Thymus (tissue), 11 donors: ENCODE measurements at regions not wholly inside any gene's neighbourhood (a gene's known extent, or its start where the extent isn't known, plus 50 kb on each side); places are given as distances from the start of the nearest gene placed in this dataset.

Experiments
- DNase-seq, 9 donors: peaks; one replicate each; pipeline ENCODE4 v3.0.0-alpha.2; 2013; ENCODE audit warnings: low spot score in 9 of 9, low read depth in 6 of 9, missing footprints in 1 of 9
- H3K27ac ChIP-seq, 2 donors: one replicate each; pipeline ENCODE4 v1.5.1; 2013; ENCODE audit warnings: control low read depth in 1 of 2, low read depth in 1 of 2, low read length in 1 of 2, mild to moderate bottlenecking in 1 of 2, moderate library complexity in 1 of 2
- H3K27me3 ChIP-seq, 2 donors: one replicate each; pipeline ENCODE4 v1.5.1; 2013; ENCODE audit warnings: low read length in 1 of 2; ENCODE audit not compliant: control insufficient read depth in 2 of 2, insufficient read depth in 1 of 2
- H3K36me3 ChIP-seq, 2 donors: one replicate each; pipeline ENCODE4 v1.5.1; 2013; ENCODE audit warnings: low read length in 1 of 2, mild to moderate bottlenecking in 1 of 2, moderate library complexity in 1 of 2; ENCODE audit not compliant: control insufficient read depth in 2 of 2, insufficient read depth in 2 of 2
- H3K4me1 ChIP-seq, 2 donors: one replicate each; pipeline ENCODE4 v1.5.1; 2013; ENCODE audit warnings: low read length in 2 of 2; ENCODE audit not compliant: control insufficient read depth in 2 of 2, insufficient read depth in 2 of 2
- H3K4me3 ChIP-seq, 2 donors: one replicate each; pipeline ENCODE4 v1.5.1; 2013; ENCODE audit warnings: low read length in 2 of 2, control low read depth in 1 of 2, mild to moderate bottlenecking in 1 of 2
- H3K9me3 ChIP-seq, 2 donors: one replicate each; pipeline ENCODE4 v1.5.1; 2013; ENCODE audit warnings: low read length in 1 of 2, mild to moderate bottlenecking in 1 of 2; ENCODE audit not compliant: control insufficient read depth in 2 of 2, insufficient read depth in 1 of 2
- WGBS: extraction: QIAGEN DNeasy Blood & Tissue Kit; methylation state at CpG from one replicate; pipeline ENCODE4 v1.1.7; 2013; 5-methylcytosine and 5-hydroxymethylcytosine counted together
- donor health status: healthy.

DNA sequence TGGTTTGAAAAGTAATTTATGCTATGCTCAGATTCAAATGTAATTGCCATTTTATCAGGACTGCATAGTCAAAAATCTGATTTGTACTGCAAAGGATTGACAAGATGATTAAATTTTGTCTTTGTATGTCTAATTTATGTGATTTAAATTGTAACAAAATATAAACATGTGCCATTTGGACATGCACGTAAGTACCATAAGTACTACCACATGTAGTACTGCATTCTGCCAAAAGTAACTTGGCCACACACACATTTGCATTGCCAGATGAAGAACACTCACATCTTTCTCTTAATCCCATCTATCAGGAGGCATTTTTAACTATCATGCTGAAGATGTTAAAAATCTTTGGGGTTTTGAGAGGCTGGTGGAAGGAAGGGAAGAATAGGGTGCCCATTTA lies 133.3 kb downstream of the KLF12 start:
- Histone ChIP-seq H3K9me3 (no peaks in the 10 kb centered on the region), H3K27ac (no peak overlapping the region), H3K36me3 (no peaks in the 10 kb centered on the region), H3K4me3 (no peak overlapping the region), H3K27me3 (no peaks in the 10 kb centered on the region), H3K4me1 (peaks cover 2% of the 10 kb centered on the region in 2 donors)
- DNase-seq = no peak
- 96% methylated on average over 1 of the region's 1 CpG for WGBS

DNA sequence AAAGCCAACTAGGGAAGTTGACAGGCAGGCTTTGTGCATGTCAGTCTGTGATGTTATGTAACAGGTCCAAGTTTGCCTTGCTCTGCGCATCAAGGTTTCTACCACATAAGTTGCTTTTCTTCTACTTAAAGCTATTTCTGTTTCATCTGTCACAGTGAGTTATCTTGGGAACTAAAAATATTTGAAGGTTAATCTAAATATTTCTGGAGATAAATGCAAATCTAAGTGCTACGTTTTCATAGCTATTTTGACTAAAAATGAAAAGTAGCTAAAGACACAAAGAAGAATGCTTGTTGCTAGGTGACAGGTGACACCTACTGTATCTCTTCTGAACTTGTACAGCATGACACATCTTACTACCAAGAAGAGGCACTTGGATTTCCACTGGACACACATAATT lies 135.6 kb downstream of the KLF12 start:
- Histone ChIP-seq H3K4me3 (no peak overlapping the region), H3K36me3 (peaks cover 0 to 3% of the 10 kb centered on the region in 2 donors), H3K9me3 (no peaks in the 10 kb centered on the region), H3K4me1 (no peaks in the 10 kb centered on the region), H3K27me3 (no peaks in the 10 kb centered on the region), H3K27ac (no peak overlapping the region)
- 85% methylated on average over 2 of the region's 2 CpGs for WGBS
- peak in 1 of 9 donors; percentile 20 for DNase-seq

DNA sequence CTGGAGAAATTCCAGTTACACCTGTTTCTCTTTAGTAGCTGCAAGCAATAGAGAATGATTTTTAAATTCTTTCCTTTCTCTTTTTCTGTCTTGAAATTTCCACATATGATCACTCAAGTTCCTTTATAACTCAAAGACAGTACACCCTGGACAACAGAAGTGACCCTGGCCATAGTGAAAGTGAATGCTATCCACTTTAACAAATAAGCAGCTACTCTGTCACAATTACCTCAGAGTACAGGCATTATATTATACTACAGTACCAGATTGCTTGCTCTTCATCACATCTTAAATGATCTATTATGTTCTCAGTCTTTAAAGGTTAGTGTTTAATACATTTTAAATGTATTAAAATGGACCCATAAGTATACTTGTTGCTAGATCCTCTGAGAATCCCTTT lies 136.2 kb downstream of the KLF12 start:
- no peak for DNase-seq
- H3K36me3 ChIP-seq = peaks cover 0 to 3% of the 10 kb centered on the region in 2 donors
- H3K9me3 ChIP-seq = no peaks in the 10 kb centered on the region
- H3K4me1 ChIP-seq = peaks cover 0 to 1% of the 10 kb centered on the region in 2 donors
- no peaks in the 10 kb centered on the region for H3K27me3 ChIP-seq
- H3K27ac ChIP-seq = no peak overlapping the region
- no peak overlapping the region for H3K4me3 ChIP-seq

DNA sequence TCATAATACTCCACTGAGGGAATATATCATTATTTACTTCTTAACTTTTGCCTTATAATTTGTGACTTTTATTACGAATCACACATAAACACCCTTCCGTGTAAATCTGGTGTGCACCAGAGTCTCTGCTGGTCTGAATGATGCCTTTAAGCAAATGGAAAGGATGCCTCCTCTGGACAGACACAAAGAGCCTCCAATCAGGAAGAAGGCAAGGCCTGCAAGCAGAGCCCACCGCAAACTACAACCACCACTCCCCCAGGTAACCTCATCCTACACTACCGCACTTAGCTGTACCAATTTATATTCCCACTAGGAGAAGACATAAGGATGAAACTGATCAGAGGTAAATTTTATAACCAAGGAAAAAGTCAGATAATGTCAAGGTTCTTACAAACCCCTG lies 137.6 kb downstream of the KLF12 start:
- Histone ChIP-seq H3K9me3 (no peaks in the 10 kb centered on the region), H3K4me3 (no peak overlapping the region), H3K27ac (no peak overlapping the region), H3K4me1 (peaks cover 12% of the 10 kb centered on the region in 2 donors), H3K36me3 (peaks cover 0 to 3% of the 10 kb centered on the region in 2 donors), H3K27me3 (no peaks in the 10 kb centered on the region)
- no peak for DNase-seq
- WGBS = over 99% methylated on average over 4 of the region's 4 CpGs

DNA sequence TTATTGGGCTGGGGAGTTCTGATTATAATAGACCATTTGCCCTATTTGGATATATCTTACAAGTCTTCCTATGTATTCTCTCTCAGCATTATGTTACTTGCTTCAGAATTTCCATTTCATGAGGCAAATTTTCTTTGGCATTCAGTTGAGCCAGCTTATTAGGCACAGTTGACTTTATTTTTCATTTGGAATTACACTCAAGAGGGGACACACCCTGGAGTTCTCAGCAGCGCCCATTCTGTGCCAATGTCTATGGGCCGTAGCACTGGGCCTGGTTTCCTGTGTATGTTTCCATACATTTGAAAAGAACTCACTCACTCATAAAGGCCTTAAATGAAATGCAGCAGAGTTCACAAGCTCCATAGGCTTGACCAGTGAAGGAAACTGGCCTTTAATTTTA lies 138.5 kb downstream of the KLF12 start:
- Histone ChIP-seq H3K27ac (no peak overlapping the region), H3K4me1 (peaks cover 14 to 17% of the 10 kb centered on the region in 2 donors), H3K9me3 (no peaks in the 10 kb centered on the region), H3K36me3 (peaks cover 0 to 3% of the 10 kb centered on the region in 2 donors), H3K4me3 (no peak overlapping the region), H3K27me3 (no peaks in the 10 kb centered on the region)
- DNase-seq = no peak
- 95% methylated on average over 2 of the region's 2 CpGs for WGBS

- DNase-seq = no peak
- no peaks in the 10 kb centered on the region for H3K9me3 ChIP-seq
These were observed 140.5 kb downstream of the KLF12 start for GRCh38 chr13:73993661-73994060.

DNA sequence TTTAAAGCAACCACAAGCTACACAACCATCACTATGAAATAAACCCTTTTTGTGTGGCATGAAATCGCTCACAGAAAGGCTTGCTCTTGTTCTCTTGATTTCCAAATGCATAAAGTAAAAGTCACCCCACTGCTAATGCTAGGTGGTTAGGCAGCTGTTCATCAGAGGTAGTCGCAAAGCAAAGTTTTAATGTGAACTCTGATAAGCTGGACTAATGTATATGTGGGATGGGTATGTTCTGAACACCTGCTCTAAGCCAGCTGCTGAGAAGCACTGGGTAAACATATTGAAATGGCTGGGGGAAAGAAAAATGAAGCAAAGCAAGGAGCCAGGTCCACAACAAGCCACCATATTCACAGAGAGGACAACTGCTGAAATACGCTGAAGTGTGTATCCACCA lies 142.3 kb downstream of the KLF12 start:
- Histone ChIP-seq H3K4me3 (no peak overlapping the region), H3K9me3 (no peaks in the 10 kb centered on the region), H3K4me1 (peaks cover 19 to 25% of the 10 kb centered on the region in 2 donors), H3K27me3 (no peaks in the 10 kb centered on the region), H3K27ac (peak overlapping the region in 1 of 2 donors; percentile 61), H3K36me3 (peaks cover 0 to 3% of the 10 kb centered on the region in 2 donors)
- DNase-seq = peak in 6 of 9 donors; percentile 31 to 73 (median 39)
- 40% methylated on average over 3 of the region's 3 CpGs for WGBS

More at GRCh38 chr13:73993661-73994060, 140.5 kb downstream of the KLF12 start:
- Histone ChIP-seq H3K27ac (no peak overlapping the region), H3K36me3 (peaks cover 0 to 3% of the 10 kb centered on the region in 2 donors), H3K27me3 (no peaks in the 10 kb centered on the region), H3K4me1 (peaks cover 19 to 22% of the 10 kb centered on the region in 2 donors), H3K4me3 (no peak overlapping the region)

DNA sequence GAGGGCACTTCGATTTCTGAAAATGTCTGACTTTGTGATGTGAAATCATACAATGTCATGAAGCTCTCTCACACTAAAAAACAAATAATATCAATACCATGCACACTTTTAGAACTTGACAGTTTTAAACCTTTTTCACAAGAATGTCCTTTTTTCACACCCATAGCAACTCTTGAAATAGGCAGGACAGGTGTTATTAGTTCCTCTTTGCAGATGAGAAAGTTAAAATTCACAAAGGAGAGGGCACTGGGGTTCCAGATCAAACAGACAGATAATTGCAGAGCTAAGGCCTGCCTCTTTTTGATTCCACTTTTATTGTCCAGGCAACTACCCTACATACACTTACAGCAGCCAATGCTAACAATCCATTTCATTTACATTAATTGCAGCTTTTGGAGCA lies 142.8 kb downstream of the KLF12 start:
- DNase-seq = no peak
- Histone ChIP-seq H3K27ac (peak overlapping the region; percentile 31 to 61), H3K9me3 (no peaks in the 10 kb centered on the region), H3K36me3 (peaks cover 0 to 3% of the 10 kb centered on the region in 2 donors), H3K27me3 (no peaks in the 10 kb centered on the region), H3K4me3 (no peak overlapping the region), H3K4me1 (peaks cover 19 to 25% of the 10 kb centered on the region in 2 donors)
- 100% methylated on average over 1 of the region's 1 CpG for WGBS

DNA sequence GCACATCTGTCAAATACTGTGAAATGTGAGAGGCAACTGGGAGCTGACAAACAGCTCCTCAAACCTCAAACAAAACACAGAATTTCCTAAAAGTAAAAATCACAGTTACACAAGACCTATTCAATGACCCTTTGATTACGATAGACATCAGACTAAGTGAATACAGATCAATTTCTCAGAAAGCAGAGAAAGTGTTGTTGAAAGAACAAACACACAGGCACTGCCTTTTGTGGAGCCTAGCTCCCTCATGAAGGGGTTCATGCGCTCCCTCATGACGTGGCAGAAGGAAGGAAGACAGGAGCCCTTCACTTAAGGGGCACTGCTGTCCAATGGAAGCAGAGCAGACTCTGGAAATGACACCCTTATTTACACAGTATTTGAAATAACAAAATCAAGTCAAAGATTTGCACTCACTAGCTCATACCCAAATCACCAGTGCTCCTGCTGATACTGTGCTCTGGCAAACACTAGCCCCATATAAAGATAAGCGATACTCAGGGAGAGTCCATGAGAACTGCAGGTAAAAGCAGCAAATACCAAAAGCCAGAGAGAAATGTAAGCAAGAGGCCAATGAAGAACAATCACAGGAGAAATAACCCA lies 144.9 kb downstream of the KLF12 start:
- Histone ChIP-seq H3K4me1 (peaks cover 31 to 33% of the 10 kb centered on the region in 2 donors), H3K27me3 (no peaks in the 10 kb centered on the region), H3K27ac (no peak overlapping the region), H3K4me3 (no peak overlapping the region), H3K9me3 (no peaks in the 10 kb centered on the region), H3K36me3 (peaks cover under 1 to 4% of the 10 kb centered on the region in 2 donors)
- DNase-seq = peak in 1 of 9 donors; percentile 10
- 86% methylated on average over 4 of the region's 4 CpGs for WGBS
